H9 (cell line): ENCODE measurements at regions not wholly inside any gene's neighbourhood (a gene's known extent, or its start where the extent isn't known, plus 50 kb on each side); places are given as distances from the start of the nearest gene placed in this dataset.

ENCODE experiments used
- DNase-seq: peaks from one replicate; pipeline ENCODE4 v3.0.0-alpha.2; 2017
- H2AFZ ChIP-seq: one replicate; pipeline ENCODE4 v1.6.1; 2013; ENCODE audit warnings: mild to moderate bottlenecking, low read length, control low read depth, moderate library complexity
- H2AK5ac ChIP-seq: 2 replicates; pipeline ENCODE4 v1.6.1; 2013; ENCODE audit warnings: low read length, control low read depth, mixed read lengths; ENCODE audit not compliant: insufficient read length
- H2BK120ac ChIP-seq: one replicate; pipeline ENCODE4 v1.6.1; 2013; ENCODE audit warnings: low read depth, mild to moderate bottlenecking, low read length, control low read depth, inconsistent platforms; ENCODE audit not compliant: poor library complexity, severe bottlenecking
- H2BK12ac ChIP-seq: 2 replicates; pipeline ENCODE4 v1.6.1; 2013; ENCODE audit warnings: low read length, control low read depth, mixed read lengths, low read depth; ENCODE audit not compliant: insufficient read length
- H2BK15ac ChIP-seq: 2 replicates; pipeline ENCODE4 v1.6.1; 2013; ENCODE audit warnings: low read depth, low read length, control low read depth
- H2BK20ac ChIP-seq: one replicate; pipeline ENCODE4 v1.6.1; 2013; ENCODE audit warnings: low read depth, mild to moderate bottlenecking, low read length, control low read depth, inconsistent platforms; ENCODE audit not compliant: poor library complexity, severe bottlenecking
- H2BK5ac ChIP-seq: 2 replicates; pipeline ENCODE4 v1.6.1; 2013; ENCODE audit warnings: low read length, control low read depth, mixed read lengths; ENCODE audit not compliant: insufficient read length
- H3K14ac ChIP-seq: 2 replicates; pipeline ENCODE4 v1.6.1; 2013; ENCODE audit warnings: low read length, control low read depth; ENCODE audit not compliant: insufficient read depth
- H3K18ac ChIP-seq: 2 replicates; pipeline ENCODE4 v1.6.1; 2013; ENCODE audit warnings: low read depth, mild to moderate bottlenecking, mixed read lengths, low read length, control low read depth; ENCODE audit not compliant: insufficient read length
- H3K23ac ChIP-seq: 2 replicates; pipeline ENCODE4 v1.6.1; 2013; ENCODE audit warnings: low read length, control low read depth, mixed read lengths, low read depth; ENCODE audit not compliant: insufficient read length
- H3K23me2 ChIP-seq: 2 replicates; pipeline ENCODE4 v1.6.1; 2013; ENCODE audit warnings: low read depth, mild to moderate bottlenecking, mixed read lengths, low read length, control low read depth; ENCODE audit not compliant: insufficient read length, poor library complexity, severe bottlenecking
- H3K27ac ChIP-seq: 2 replicates; pipeline ENCODE4 v1.5.1; 2013; ENCODE audit warnings: low read length, control low read depth, mixed read lengths, low read depth; ENCODE audit not compliant: insufficient read length
- H3K27me3 ChIP-seq: 2 replicates; pipeline ENCODE4 v1.6.1; 2013; ENCODE audit warnings: low read length, control low read depth, inconsistent platforms; ENCODE audit not compliant: insufficient read depth
- H3K4ac ChIP-seq: 2 replicates; pipeline ENCODE4 v1.6.1; 2013; ENCODE audit warnings: low read depth, mild to moderate bottlenecking, control low read depth, inconsistent platforms, low read length, moderate library complexity
- H3K4me1 ChIP-seq: 2 replicates; pipeline ENCODE4 v1.6.1; 2013; ENCODE audit warnings: low read length, control low read depth, inconsistent platforms; ENCODE audit not compliant: insufficient read depth
- H3K4me2 ChIP-seq: 2 replicates; pipeline ENCODE4 v1.6.1; 2013; ENCODE audit warnings: low read length, control low read depth, mixed read lengths; ENCODE audit not compliant: insufficient read length, insufficient read depth
- H3K56ac ChIP-seq: 2 replicates; pipeline ENCODE4 v1.6.1; 2013; ENCODE audit warnings: low read depth, mild to moderate bottlenecking, mixed read lengths, low read length, control low read depth; ENCODE audit not compliant: insufficient read length
- H3K79me1 ChIP-seq: 2 replicates; pipeline ENCODE4 v1.6.1; 2013; ENCODE audit warnings: low read depth, mild to moderate bottlenecking, moderate library complexity, low read length, control low read depth, inconsistent platforms; ENCODE audit not compliant: insufficient read depth, poor library complexity, severe bottlenecking
- H3K79me2 ChIP-seq: 2 replicates; pipeline ENCODE4 v1.6.1; 2013; ENCODE audit warnings: low read length, control low read depth, inconsistent platforms; ENCODE audit not compliant: insufficient read depth
- H3K9ac ChIP-seq: 2 replicates; pipeline ENCODE4 v1.6.1; 2013; ENCODE audit warnings: low read length, control low read depth, mixed read lengths; ENCODE audit not compliant: insufficient read length; ENCODE audit errors: extremely low read depth
- H3K9me3 ChIP-seq: one replicate; pipeline ENCODE4 v1.6.1; 2013; ENCODE audit warnings: low read depth, low read length, inconsistent platforms; ENCODE audit not compliant: control insufficient read depth
- H3T11ph ChIP-seq: one replicate; pipeline ENCODE4 v1.6.1; 2013; ENCODE audit warnings: mild to moderate bottlenecking, low read length, control low read depth, inconsistent platforms
- H4K20me1 ChIP-seq: one replicate; pipeline ENCODE4 v1.6.1; 2013; ENCODE audit not compliant: control insufficient read depth, insufficient read length, insufficient read depth
- H4K5ac ChIP-seq: 2 replicates; pipeline ENCODE4 v1.6.1; 2013; ENCODE audit warnings: low read depth, mild to moderate bottlenecking, mixed read lengths, low read length, control low read depth; ENCODE audit not compliant: insufficient read length
- H4K8ac ChIP-seq: replicated peaks from 2 replicates; pipeline ENCODE4 v1.6.1; 2013; ENCODE audit warnings: low read length, control low read depth, mixed read lengths, low read depth; ENCODE audit not compliant: insufficient read length
- H4K91ac ChIP-seq: 2 replicates; pipeline ENCODE4 v1.6.1; 2013; ENCODE audit warnings: low read depth, mild to moderate bottlenecking, moderate library complexity, mixed read lengths, low read length, control low read depth; ENCODE audit not compliant: insufficient read length
- H3K27ac Mint-ChIP-seq, 3 experiments: 2 replicates in 2 of 3; 3 replicates in 1 of 3; pipeline ENCODE4 v1.8.0; 2020 to 2021; ENCODE audit warnings: mixed read lengths in 3 of 3, mild to moderate bottlenecking in 1 of 3, moderate library complexity in 1 of 3
- H3K27me3 Mint-ChIP-seq: 2 replicates; pipeline ENCODE4 v1.8.0; 2021; ENCODE audit warnings: low read depth, mild to moderate bottlenecking, moderate library complexity, mixed read lengths
- H3K36me3 Mint-ChIP-seq, 3 experiments: 2 replicates in 2 of 3; 3 replicates in 1 of 3; pipeline ENCODE4 v1.8.0; 2020 to 2021; ENCODE audit warnings: low read depth in 3 of 3, mixed read lengths in 3 of 3; ENCODE audit not compliant: insufficient read depth in 1 of 3
- H3K4me1 Mint-ChIP-seq, 2 experiments: 2 replicates each; pipeline ENCODE4 v1.8.0; 2020; ENCODE audit warnings: mixed read lengths in 2 of 2
- H3K4me3 Mint-ChIP-seq, 2 experiments: 2 replicates in 1 of 2; 3 replicates in 1 of 2; pipeline ENCODE4 v1.8.0; 2020 to 2021; ENCODE audit warnings: mild to moderate bottlenecking in 2 of 2, mixed read lengths in 2 of 2, moderate library complexity in 1 of 2
- H3K9me3 Mint-ChIP-seq, 2 experiments: 2 replicates in 1 of 2; 3 replicates in 1 of 2; pipeline ENCODE4 v1.8.0; 2020; ENCODE audit warnings: mild to moderate bottlenecking in 2 of 2, mixed read lengths in 2 of 2, moderate library complexity in 1 of 2
- WGBS: extraction: QIAGEN DNeasy Blood & Tissue Kit; methylation state at CpG from one replicate; pipeline ENCODE4 v1.1.7; 2013; ENCODE audit warnings: missing lambda C conversion rate, low lambda C conversion rate, mixed read lengths; ENCODE audit not compliant: insufficient read length; ENCODE audit errors: extremely low coverage; 5-methylcytosine and 5-hydroxymethylcytosine counted together
- TF ChIP-seq, protein P1 (sequence below): fragments of 200-600 bp; sonication (generic); conservative IDR thresholded peaks from 3 replicates; pipeline ENCODE4 v1.8.0; 2021; ENCODE audit warnings: antibody characterized with exemption, mild to moderate bottlenecking

- Histone ChIP-seq H2BK20ac (no peak overlapping the region), H4K20me1 (no peaks in the 10 kb centered on the region), H4K8ac (no peak overlapping the region), H3K23ac (no peak overlapping the region), H3K4me1 (peaks cover 4% of the 10 kb centered on the region; the same call in 1 of the 2 replicates), H3T11ph (no peak overlapping the region), H3K56ac (no peak overlapping the region), H2BK120ac (no peak overlapping the region), H3K9me3 (no peaks in the 10 kb centered on the region), H4K91ac (no peak overlapping the region), H3K79me1 (no peaks in the 10 kb centered on the region), H2AK5ac (no peak overlapping the region), H3K9ac (no peak overlapping the region), H2BK12ac (no peak overlapping the region), H3K23me2 (no peaks in the 10 kb centered on the region), H2AFZ (no peak overlapping the region), H3K79me2 (no peaks in the 10 kb centered on the region), H4K5ac (no peak overlapping the region), H3K27me3 (no peaks in the 10 kb centered on the region), H3K14ac (no peak overlapping the region), H3K4ac (no peak overlapping the region), H3K4me2 (no peak overlapping the region), H3K18ac (no peak overlapping the region), H3K27ac (no peak overlapping the region), H2BK5ac (no peak overlapping the region), H2BK15ac (no peak overlapping the region)
- H3K36me3 Mint-ChIP-seq: no peaks in the 10 kb centered on the region
- no peaks in the 10 kb centered on the region for H3K27me3 Mint-ChIP-seq
- DNase-seq: no peak
- peaks cover 16 to 17% of the 10 kb centered on the region in 2 experiments for H3K4me1 Mint-ChIP-seq
- H3K4me3 Mint-ChIP-seq: no peak overlapping the region
- no peaks in the 10 kb centered on the region for H3K9me3 Mint-ChIP-seq
- TF ChIP-seq, protein P1, sequence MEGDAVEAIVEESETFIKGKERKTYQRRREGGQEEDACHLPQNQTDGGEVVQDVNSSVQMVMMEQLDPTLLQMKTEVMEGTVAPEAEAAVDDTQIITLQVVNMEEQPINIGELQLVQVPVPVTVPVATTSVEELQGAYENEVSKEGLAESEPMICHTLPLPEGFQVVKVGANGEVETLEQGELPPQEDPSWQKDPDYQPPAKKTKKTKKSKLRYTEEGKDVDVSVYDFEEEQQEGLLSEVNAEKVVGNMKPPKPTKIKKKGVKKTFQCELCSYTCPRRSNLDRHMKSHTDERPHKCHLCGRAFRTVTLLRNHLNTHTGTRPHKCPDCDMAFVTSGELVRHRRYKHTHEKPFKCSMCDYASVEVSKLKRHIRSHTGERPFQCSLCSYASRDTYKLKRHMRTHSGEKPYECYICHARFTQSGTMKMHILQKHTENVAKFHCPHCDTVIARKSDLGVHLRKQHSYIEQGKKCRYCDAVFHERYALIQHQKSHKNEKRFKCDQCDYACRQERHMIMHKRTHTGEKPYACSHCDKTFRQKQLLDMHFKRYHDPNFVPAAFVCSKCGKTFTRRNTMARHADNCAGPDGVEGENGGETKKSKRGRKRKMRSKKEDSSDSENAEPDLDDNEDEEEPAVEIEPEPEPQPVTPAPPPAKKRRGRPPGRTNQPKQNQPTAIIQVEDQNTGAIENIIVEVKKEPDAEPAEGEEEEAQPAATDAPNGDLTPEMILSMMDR: no peak
- H3K27ac Mint-ChIP-seq: no peak overlapping the region
- no CpG with 5 or more reads among the region's 1 CpG for WGBS
Observed at GRCh38 chr9:111237447-111237846, 92.6 kb downstream of the OR2K2 start.
